Adipocyte (in vitro differentiated cells): ENCODE measurements at regions not wholly inside any gene's neighbourhood (a gene's known extent, or its start where the extent isn't known, plus 50 kb on each side); places are given as distances from the start of the nearest gene placed in this dataset.

Source experiments
- DNase-seq: peaks from one replicate; pipeline ENCODE4 v3.0.0-alpha.2; 2015; ENCODE audit warnings: low read depth
- H3K27me3 ChIP-seq: replicated peaks from 2 replicates; pipeline ENCODE4 v1.7.0; 2013; ENCODE audit warnings: mild to moderate bottlenecking, low read length, moderate library complexity; ENCODE audit not compliant: control insufficient read depth, insufficient read depth
- H3K36me3 ChIP-seq: 2 replicates; pipeline ENCODE4 v1.7.0; 2013; ENCODE audit warnings: low read length, mild to moderate bottlenecking, moderate library complexity; ENCODE audit not compliant: control insufficient read depth, insufficient read depth, severe bottlenecking
- H3K4me1 ChIP-seq: 2 replicates; pipeline ENCODE4 v1.7.0; 2013; ENCODE audit warnings: mild to moderate bottlenecking, low read length, moderate library complexity; ENCODE audit not compliant: control insufficient read depth, insufficient read depth
- H3K4me3 ChIP-seq: 2 replicates; pipeline ENCODE4 v1.7.0; 2013; ENCODE audit warnings: mild to moderate bottlenecking, low read length, moderate library complexity
- H3K9ac ChIP-seq: 2 replicates; pipeline ENCODE4 v1.7.0; 2013; ENCODE audit warnings: mild to moderate bottlenecking, low read length, moderate library complexity
- H3K9me3 ChIP-seq: 2 replicates; pipeline ENCODE4 v1.7.0; 2013; ENCODE audit warnings: mild to moderate bottlenecking, low read length, moderate library complexity; ENCODE audit not compliant: control insufficient read depth

DNA sequence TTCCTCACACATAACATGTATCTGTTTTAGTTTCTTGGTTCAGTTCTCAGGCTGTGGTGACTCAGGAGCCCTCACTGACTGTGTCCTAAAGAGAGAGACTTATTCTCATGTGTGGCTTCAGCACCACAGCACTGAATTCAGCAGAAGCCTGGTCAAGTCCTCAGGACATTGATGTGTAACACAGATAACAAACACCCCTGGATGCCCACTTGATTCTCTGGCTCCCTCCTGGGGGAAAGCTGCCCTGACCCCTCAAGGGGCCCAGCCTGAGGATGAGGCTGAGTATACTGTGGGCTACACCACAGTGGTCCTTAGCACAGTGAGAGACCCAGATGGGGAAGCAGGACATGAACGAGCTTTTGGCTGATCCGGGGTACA, 87.2 kb upstream of the VPREB1 start:
- Histone ChIP-seq H3K4me1 (no peaks in the 10 kb centered on the region), H3K9me3 (peaks cover 5% of the 10 kb centered on the region), H3K27me3 (peaks cover 15% of the 10 kb centered on the region), H3K9ac (no peak overlapping the region), H3K36me3 (no peaks in the 10 kb centered on the region), H3K4me3 (no peak overlapping the region)
- DNase-seq, result no peak

DNA sequence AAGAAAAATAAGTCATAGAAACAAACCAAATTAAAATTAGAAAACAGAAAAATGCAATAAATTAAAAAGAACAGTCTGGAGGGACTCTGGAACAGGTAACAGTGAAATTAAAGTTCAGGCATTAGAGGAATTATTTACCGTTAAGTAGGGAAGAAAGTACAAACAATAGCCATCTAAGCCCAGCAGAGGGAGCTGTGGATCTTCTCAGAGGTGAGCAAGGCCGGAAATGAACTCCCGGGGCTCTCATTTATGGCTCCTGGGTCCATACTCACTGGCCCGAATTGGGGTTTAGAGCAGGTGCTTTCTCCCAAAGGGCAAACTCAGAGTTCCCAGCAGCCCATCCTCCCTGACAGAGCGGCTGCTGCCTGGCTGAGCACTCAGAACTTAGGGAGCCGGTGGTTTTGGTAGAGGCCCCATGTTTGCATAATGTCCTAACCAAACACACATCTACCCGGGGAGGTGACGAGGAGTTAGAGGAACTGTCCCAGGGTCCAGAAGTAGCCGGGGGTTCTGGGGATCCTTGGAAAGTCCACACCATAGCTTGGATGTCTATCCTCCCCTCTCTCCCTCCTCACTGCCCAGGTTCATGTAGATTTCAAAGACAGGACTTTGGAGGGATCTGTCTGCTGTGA, 87.8 kb upstream of the VPREB1 start:
- H3K4me3 ChIP-seq, result no peak overlapping the region
- peaks cover 5% of the 10 kb centered on the region for H3K9me3 ChIP-seq
- H3K36me3 ChIP-seq, result no peaks in the 10 kb centered on the region
- DNase-seq, result peak; percentile 78
- no peaks in the 10 kb centered on the region for H3K4me1 ChIP-seq
- peaks cover 13% of the 10 kb centered on the region for H3K27me3 ChIP-seq
- no peak overlapping the region for H3K9ac ChIP-seq

GRCh38 chr22:22156348-22156715, 88.3 kb upstream of the VPREB1 start:
- Histone ChIP-seq H3K36me3 (no peaks in the 10 kb centered on the region), H3K9me3 (peaks cover 5% of the 10 kb centered on the region), H3K4me1 (no peaks in the 10 kb centered on the region), H3K27me3 (peaks cover 18% of the 10 kb centered on the region), H3K9ac (no peak overlapping the region), H3K4me3 (no peak overlapping the region)
- no peak for DNase-seq

GRCh38 chr22:22155607-22156006, 89.0 kb upstream of the VPREB1 start:
- Histone ChIP-seq H3K27me3 (peaks cover 23% of the 10 kb centered on the region), H3K4me1 (no peaks in the 10 kb centered on the region), H3K9ac (no peak overlapping the region), H3K36me3 (no peaks in the 10 kb centered on the region), H3K9me3 (peaks cover 5% of the 10 kb centered on the region), H3K4me3 (no peak overlapping the region)
- DNase-seq, result no peak

GRCh38 chr22:22155146-22155545, 89.4 kb upstream of the VPREB1 start:
- H3K36me3 ChIP-seq, result no peaks in the 10 kb centered on the region
- no peak overlapping the region for H3K9ac ChIP-seq
- no peak overlapping the region for H3K4me3 ChIP-seq
- no peak for DNase-seq
- peaks cover 28% of the 10 kb centered on the region for H3K27me3 ChIP-seq
- H3K4me1 ChIP-seq, result no peaks in the 10 kb centered on the region
- H3K9me3 ChIP-seq, result peaks cover 5% of the 10 kb centered on the region

GRCh38 chr22:22154040-22154439, 90.5 kb upstream of the VPREB1 start:
- no peak overlapping the region for H3K9ac ChIP-seq
- no peak for DNase-seq
- no peaks in the 10 kb centered on the region for H3K4me1 ChIP-seq
- no peak overlapping the region for H3K4me3 ChIP-seq
- H3K9me3 ChIP-seq, result no peaks in the 10 kb centered on the region
- no peaks in the 10 kb centered on the region for H3K36me3 ChIP-seq
- peaks cover 32% of the 10 kb centered on the region for H3K27me3 ChIP-seq

DNA sequence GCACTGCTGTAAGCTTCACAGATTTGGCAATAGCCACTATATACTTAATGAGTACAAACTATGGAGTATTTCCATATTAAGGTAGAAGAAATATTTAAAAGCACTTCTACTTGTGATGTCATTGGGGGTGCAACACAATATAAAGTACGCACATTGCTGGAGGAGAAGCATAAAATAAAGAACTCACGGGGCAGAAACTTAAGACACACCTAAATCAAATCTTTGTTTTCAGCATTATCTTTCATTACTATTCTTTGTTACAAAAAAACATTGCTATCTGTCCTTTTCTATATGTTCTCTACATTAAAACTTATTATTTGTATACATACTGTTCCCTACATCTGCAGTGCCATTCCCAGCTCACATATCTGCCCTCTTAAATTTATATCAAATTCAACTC, 93.3 kb upstream of the VPREB1 start:
- Histone ChIP-seq H3K4me3 (no peak overlapping the region), H3K9me3 (no peaks in the 10 kb centered on the region), H3K36me3 (no peaks in the 10 kb centered on the region), H3K9ac (no peak overlapping the region), H3K27me3 (peaks cover 52% of the 10 kb centered on the region), H3K4me1 (no peaks in the 10 kb centered on the region)
- no peak for DNase-seq

DNA sequence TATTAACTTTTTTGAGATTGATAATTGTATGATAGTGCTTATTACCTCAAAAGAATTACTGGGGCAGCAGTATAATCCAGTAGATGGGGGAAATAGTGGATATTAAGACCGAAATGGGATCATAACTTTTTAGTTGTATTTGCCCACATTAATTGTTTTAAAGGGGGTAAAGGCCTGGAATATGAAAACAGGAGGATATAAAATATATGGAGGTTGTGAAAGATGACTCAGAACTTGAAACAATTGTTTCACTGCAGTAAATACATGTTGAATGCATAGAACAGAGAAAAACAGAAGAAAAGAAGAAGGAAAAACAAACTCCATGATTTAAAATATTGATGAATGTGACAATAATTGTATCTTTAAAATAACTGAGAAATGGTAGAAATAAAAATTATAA, 94.1 kb upstream of the VPREB1 start:
- Histone ChIP-seq H3K4me1 (no peaks in the 10 kb centered on the region), H3K9me3 (no peaks in the 10 kb centered on the region), H3K27me3 (peaks cover 54% of the 10 kb centered on the region), H3K9ac (no peak overlapping the region), H3K36me3 (no peaks in the 10 kb centered on the region), H3K4me3 (no peak overlapping the region)
- no peak for DNase-seq

GRCh38 chr22:22148905-22149304, 95.7 kb upstream of the VPREB1 start:
- Histone ChIP-seq H3K27me3 (peaks cover 54% of the 10 kb centered on the region), H3K4me1 (no peaks in the 10 kb centered on the region), H3K9ac (no peak overlapping the region), H3K4me3 (no peak overlapping the region), H3K9me3 (no peaks in the 10 kb centered on the region), H3K36me3 (no peaks in the 10 kb centered on the region)
- no peak for DNase-seq

DNA sequence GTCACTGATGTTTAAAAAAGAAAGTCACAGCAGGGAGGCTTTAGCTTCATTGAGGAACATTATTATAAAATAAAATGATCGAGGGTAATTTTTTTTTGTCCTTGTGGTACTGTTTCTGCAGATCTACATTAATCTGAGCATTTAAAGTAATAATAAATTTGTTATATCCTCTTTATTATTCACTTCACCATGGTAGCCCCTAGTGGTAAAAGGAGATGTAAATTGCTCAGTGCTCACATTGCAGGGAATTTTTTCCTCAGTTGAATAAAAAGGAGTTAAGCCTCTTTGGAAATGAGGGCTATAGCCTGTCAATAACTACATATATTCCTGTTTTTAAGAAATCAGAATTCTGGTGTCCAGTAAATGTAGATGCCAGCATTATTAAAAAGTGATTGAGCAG, 99.7 kb upstream of the VPREB1 start:
- Histone ChIP-seq H3K27me3 (peaks cover 53% of the 10 kb centered on the region), H3K4me1 (no peaks in the 10 kb centered on the region), H3K4me3 (no peak overlapping the region), H3K36me3 (no peaks in the 10 kb centered on the region), H3K9me3 (no peaks in the 10 kb centered on the region), H3K9ac (no peak overlapping the region)
- DNase-seq, result no peak

DNA sequence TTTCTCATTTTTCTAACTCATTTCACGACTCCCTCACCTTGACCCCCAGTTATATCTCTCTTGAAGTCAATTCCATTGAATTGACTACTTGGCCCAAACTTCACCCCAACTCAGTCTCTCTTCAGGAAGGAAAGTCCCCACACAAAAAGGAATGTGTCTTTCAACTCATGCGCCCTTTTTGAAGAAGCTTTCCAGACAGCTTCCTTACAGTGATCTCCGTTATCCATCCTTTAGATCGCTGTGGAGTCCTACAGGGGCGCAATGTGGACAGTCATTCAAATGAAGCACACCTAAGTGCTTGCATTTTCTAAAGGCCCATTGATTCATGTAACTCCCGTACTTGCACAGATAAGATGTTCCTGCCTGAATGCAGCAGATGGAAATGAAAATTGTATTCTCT, 101.1 kb upstream of the VPREB1 start:
- H3K27me3 ChIP-seq, result peaks cover 41% of the 10 kb centered on the region
- H3K4me1 ChIP-seq, result no peaks in the 10 kb centered on the region
- no peaks in the 10 kb centered on the region for H3K36me3 ChIP-seq
- no peak overlapping the region for H3K9ac ChIP-seq
- no peak for DNase-seq
- no peak overlapping the region for H3K4me3 ChIP-seq
- H3K9me3 ChIP-seq, result no peaks in the 10 kb centered on the region

DNA sequence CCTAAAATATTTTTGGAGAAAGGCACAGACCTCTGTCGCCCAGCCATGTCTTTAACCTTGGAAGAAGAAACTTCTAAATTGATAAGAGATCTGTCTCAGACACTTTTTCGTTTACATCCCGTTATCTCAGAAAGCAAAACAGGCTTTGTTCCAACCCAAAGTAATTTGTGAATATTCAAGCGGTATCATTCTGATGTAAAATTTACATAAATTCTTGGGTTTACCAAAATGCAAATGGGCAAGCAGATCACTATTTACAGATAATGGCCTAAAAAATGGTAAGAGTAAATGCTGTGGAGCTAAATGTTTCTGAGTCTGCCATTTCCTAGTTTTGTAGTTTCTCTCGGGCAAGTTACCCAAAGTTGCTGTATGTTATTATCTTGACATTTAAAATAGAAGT, 101.9 kb upstream of the VPREB1 start:
- Histone ChIP-seq H3K4me3 (no peak overlapping the region), H3K4me1 (no peaks in the 10 kb centered on the region), H3K27me3 (peaks cover 37% of the 10 kb centered on the region), H3K36me3 (no peaks in the 10 kb centered on the region), H3K9ac (no peak overlapping the region), H3K9me3 (no peaks in the 10 kb centered on the region)
- DNase-seq, result no peak
